ENCODE measurements at regions not wholly inside any gene's neighbourhood (a gene's known extent, or its start where the extent isn't known, plus 50 kb on each side); places are given as distances from the start of the nearest gene placed in this dataset.

- no peak overlapping the region for H3K4me3 ChIP-seq
- H3K9me3 ChIP-seq (ENCODE audit: insufficient read depth, low read depth): 0 out of 2 replicates have a peak, but pooled peaks cover 3% of the 10 kb centered on the region
- no peaks in the 10 kb centered on the region for H3K79me2 ChIP-seq (ENCODE audit: low read depth)
- peaks cover 13% of the 10 kb centered on the region for H3K4me1 ChIP-seq (replicated peaks; ENCODE audit: insufficient read depth)
- CTCF ChIA-PET: no interaction called here
- no peaks in the 10 kb centered on the region for H3K36me3 ChIP-seq (ENCODE audit: low read depth)
- DNase-seq: no peak
- H3F3A ChIP-seq (ENCODE audit: insufficient read depth, low read depth): peaks cover 4% of the 10 kb centered on the region; the same call in 1 of the 2 replicates
- H3K4me2 ChIP-seq: no peak overlapping the region
- no TSS peak for BruUV-seq (replicated peaks)
- H2AFZ ChIP-seq: no peak overlapping the region
- H4K20me1 ChIP-seq (ENCODE audit: insufficient read depth): no peaks in the 10 kb centered on the region
- H3K27me3 ChIP-seq (ENCODE audit: insufficient read depth, low read depth): no peaks in the 10 kb centered on the region
- TF ChIP-seq CTCF (conservative IDR thresholded peaks at IDR 0.05) (no peak), EZH2 (IDR thresholded peaks at IDR 0.05; ENCODE audit: low read depth) (no peak)
- POLR2A ChIA-PET (ENCODE audit: unreplicated experiment): no interaction called here
- no peaks in the 10 kb centered on the region for H3K9me2 ChIP-seq (ENCODE audit: insufficient read depth)
- H3K27ac ChIP-seq: no peak overlapping the region
- intact Hi-C loops (cut with micrococcal nuclease; ENCODE audit: unreplicated experiment): no loop called here
Measured at GRCh38 chr2:47293976-47294375, 75.1 kb upstream of the EPCAM start.

- TF ChIP-seq EZH2 (IDR thresholded peaks at IDR 0.05; ENCODE audit: low read depth): no peak
- TF ChIP-seq CTCF (conservative IDR thresholded peaks at IDR 0.05): no peak
- H4K20me1 ChIP-seq (ENCODE audit: insufficient read depth): no peaks in the 10 kb centered on the region
- no TSS peak for BruUV-seq (replicated peaks)
- peak overlapping the region; percentile 32 for H3K27ac ChIP-seq
- intact Hi-C loops (cut with micrococcal nuclease; ENCODE audit: unreplicated experiment): no loop called here
- DNase-seq: peak in 1 of 2 experiments; percentile 89
- peak overlapping the region; percentile 29 for H3K4me2 ChIP-seq
- no peaks in the 10 kb centered on the region for H3K79me2 ChIP-seq (ENCODE audit: low read depth)
- no peak overlapping the region for H3K4me3 ChIP-seq
- H3K4me1 ChIP-seq (replicated peaks; ENCODE audit: insufficient read depth): peaks cover 26% of the 10 kb centered on the region
- ChIA-PET CTCF (no interaction called here), POLR2A (ENCODE audit: unreplicated experiment) (no interaction called here)
- H3K9me3 ChIP-seq (ENCODE audit: insufficient read depth, low read depth): no peaks in the 10 kb centered on the region
- H3K36me3 ChIP-seq (ENCODE audit: low read depth): no peaks in the 10 kb centered on the region
- H2AFZ ChIP-seq: no peak overlapping the region
- H3K9me2 ChIP-seq (ENCODE audit: insufficient read depth): no peaks in the 10 kb centered on the region
- peaks cover 16% of the 10 kb centered on the region for H3F3A ChIP-seq (ENCODE audit: insufficient read depth, low read depth)
- H3K27me3 ChIP-seq (ENCODE audit: insufficient read depth, low read depth): no peaks in the 10 kb centered on the region
Measured at GRCh38 chr2:47288864-47289263, 80.2 kb upstream of the EPCAM start.

GRCh38 chr2:47283659-47284058 lies 85.5 kb upstream of the EPCAM start:
- TF ChIP-seq CTCF (conservative IDR thresholded peaks at IDR 0.05) (no peak), EZH2 (IDR thresholded peaks at IDR 0.05; ENCODE audit: low read depth) (no peak)
- H3F3A ChIP-seq (ENCODE audit: insufficient read depth, low read depth): peaks cover 20% of the 10 kb centered on the region
- no TSS peak for BruUV-seq (replicated peaks)
- no peaks in the 10 kb centered on the region for H3K9me3 ChIP-seq (ENCODE audit: insufficient read depth, low read depth)
- H3K27ac ChIP-seq: no peak overlapping the region
- no peak for DNase-seq
- no peaks in the 10 kb centered on the region for H3K79me2 ChIP-seq (ENCODE audit: low read depth)
- H3K4me2 ChIP-seq: no peak overlapping the region
- no peaks in the 10 kb centered on the region for H3K9me2 ChIP-seq (ENCODE audit: insufficient read depth)
- H3K36me3 ChIP-seq (ENCODE audit: low read depth): no peaks in the 10 kb centered on the region
- no peaks in the 10 kb centered on the region for H4K20me1 ChIP-seq (ENCODE audit: insufficient read depth)
- POLR2A ChIA-PET (ENCODE audit: unreplicated experiment): no interaction called here
- H3K4me1 ChIP-seq (replicated peaks; ENCODE audit: insufficient read depth): peaks cover 10% of the 10 kb centered on the region
- intact Hi-C loops (cut with micrococcal nuclease; ENCODE audit: unreplicated experiment): no loop called here
- H3K4me3 ChIP-seq: no peak overlapping the region
- H3K27me3 ChIP-seq (ENCODE audit: insufficient read depth, low read depth): no peaks in the 10 kb centered on the region
- CTCF ChIA-PET: no interaction called here
- H2AFZ ChIP-seq: no peak overlapping the region

Data from PC-9 (cell line).